ENCODE measurements at regions not wholly inside any gene's neighbourhood (a gene's known extent, or its start where the extent isn't known, plus 50 kb on each side); places are given as distances from the start of the nearest gene placed in this dataset.
A peak's percentile ranks its signal among the peaks of the same experiment; 100 is the strongest.

- H3K27ac ChIP-seq = no peak overlapping the region
- intact Hi-C loops (cut with DNase I) = no loop called here
- TF ChIP-seq CTCF (IDR thresholded peaks at IDR 0.05) = no peak
- H3K4me1 ChIP-seq = peaks cover 4 to 16% of the 10 kb centered on the region in 2 donors
- no peaks in the 10 kb centered on the region for H3K9me3 ChIP-seq
- H3K4me3 ChIP-seq = no peak overlapping the region
- no peaks in the 10 kb centered on the region for H3K27me3 ChIP-seq
- no peaks in the 10 kb centered on the region for H3K36me3 ChIP-seq
- DNase-seq (ENCODE audit: low spot score in 2 of 2) = no peak
Measured at GRCh38 chr2:41985573-41986095, 62.2 kb upstream of the PKDCC start.

GRCh38 chr2:41989501-41990180 is 58.2 kb upstream of the PKDCC start:
- Histone ChIP-seq H3K36me3 (no peaks in the 10 kb centered on the region), H3K9me3 (no peaks in the 10 kb centered on the region), H3K27me3 (no peaks in the 10 kb centered on the region), H3K27ac (peak overlapping the region; percentile 84 to 94), H3K4me3 (no peak overlapping the region), H3K4me1 (peaks cover 8 to 21% of the 10 kb centered on the region in 2 donors)
- intact Hi-C loops (cut with DNase I) = loop anchor here (2.0 kb wide), 1 partner anchor 23 kb away; no protein-coding TSS in a partner anchor
- no peak for TF ChIP-seq CTCF (IDR thresholded peaks at IDR 0.05)
- DNase-seq (ENCODE audit: low spot score in 2 of 2) = no peak

DNA sequence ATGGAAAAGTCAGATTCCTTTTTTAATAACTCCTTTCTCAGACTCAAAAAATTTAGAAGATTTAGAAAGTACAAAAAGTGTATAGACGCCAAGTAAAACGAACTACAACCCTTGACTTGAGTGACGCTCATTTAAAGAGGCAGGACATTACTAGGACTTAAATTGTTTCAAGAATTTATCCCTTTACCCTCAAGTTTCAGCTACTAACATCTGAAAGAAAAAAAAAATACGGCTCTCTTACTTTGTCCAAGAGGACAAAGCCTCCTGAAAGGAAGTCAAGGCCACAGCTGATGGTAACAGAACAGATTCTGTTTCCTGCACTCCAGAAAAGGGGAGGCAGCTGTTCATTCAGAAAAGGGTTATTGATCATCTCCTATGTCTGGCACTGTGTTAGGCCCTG is 57.6 kb upstream of the PKDCC start:
- H3K27me3 ChIP-seq = no peaks in the 10 kb centered on the region
- no peak for TF ChIP-seq CTCF (IDR thresholded peaks at IDR 0.05)
- H3K27ac ChIP-seq = peak overlapping the region; percentile 84 to 94
- intact Hi-C loops (cut with DNase I) = no loop called here
- no peaks in the 10 kb centered on the region for H3K9me3 ChIP-seq
- H3K4me1 ChIP-seq = peaks cover 8 to 21% of the 10 kb centered on the region in 2 donors
- H3K4me3 ChIP-seq = no peak overlapping the region
- no peak for DNase-seq (ENCODE audit: low spot score in 2 of 2)
- no peaks in the 10 kb centered on the region for H3K36me3 ChIP-seq

DNA sequence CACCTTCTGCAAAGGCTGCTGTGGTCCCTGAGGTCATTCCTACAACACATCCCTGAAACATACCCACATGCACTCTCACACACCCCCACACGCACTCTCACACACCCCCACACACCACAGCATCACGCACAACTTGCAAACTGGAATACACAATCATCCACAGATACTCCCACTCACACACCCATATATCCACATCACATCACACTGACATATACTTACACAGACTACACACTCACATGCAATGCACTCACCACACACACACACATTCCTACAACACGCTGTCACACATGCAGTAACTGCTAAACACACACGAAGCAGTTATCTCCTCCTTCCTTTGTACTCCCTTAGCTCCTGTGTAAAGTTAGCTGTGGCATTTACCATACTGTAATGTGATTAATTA is 57.1 kb upstream of the PKDCC start:
- TF ChIP-seq CTCF (IDR thresholded peaks at IDR 0.05) = no peak
- peaks cover 8 to 21% of the 10 kb centered on the region in 2 donors for H3K4me1 ChIP-seq
- no peaks in the 10 kb centered on the region for H3K27me3 ChIP-seq
- no peak for DNase-seq (ENCODE audit: low spot score in 2 of 2)
- peak overlapping the region; percentile 84 to 94 for H3K27ac ChIP-seq
- intact Hi-C loops (cut with DNase I) = no loop called here
- no peak overlapping the region for H3K4me3 ChIP-seq
- no peaks in the 10 kb centered on the region for H3K9me3 ChIP-seq
- no peaks in the 10 kb centered on the region for H3K36me3 ChIP-seq

DNA sequence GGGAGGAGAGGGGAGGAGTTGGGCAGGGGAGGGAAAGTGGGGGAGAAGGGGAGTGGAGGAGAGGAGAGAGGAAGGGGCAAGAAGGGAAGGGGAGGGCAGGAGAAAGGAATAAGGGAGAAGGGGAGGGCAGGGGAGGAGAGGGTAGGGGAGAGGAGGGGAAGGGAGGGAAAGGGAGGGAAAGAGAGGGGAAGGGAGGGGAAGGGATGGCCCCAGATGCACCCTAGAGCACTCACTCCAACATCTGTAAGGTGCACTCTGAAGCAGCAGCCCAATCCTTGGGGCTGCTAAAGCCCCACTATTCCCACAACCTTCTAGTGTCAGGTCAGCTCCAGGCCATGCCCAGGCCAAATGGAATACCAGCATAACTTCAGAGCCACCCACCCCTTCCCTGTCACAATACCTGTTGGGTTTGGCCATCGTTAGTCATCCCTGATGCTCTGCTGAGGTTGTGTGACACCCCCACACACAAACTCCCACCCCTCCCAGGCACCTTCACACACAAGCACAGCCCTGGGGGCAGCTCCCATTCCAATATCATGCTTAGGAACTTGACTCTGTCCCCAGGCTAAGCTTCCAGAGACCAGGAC is 55.7 kb upstream of the PKDCC start:
- Histone ChIP-seq H3K27ac (no peak overlapping the region), H3K9me3 (no peaks in the 10 kb centered on the region), H3K4me1 (peaks cover 8 to 21% of the 10 kb centered on the region in 2 donors), H3K27me3 (no peaks in the 10 kb centered on the region), H3K4me3 (no peak overlapping the region), H3K36me3 (no peaks in the 10 kb centered on the region)
- no peak for TF ChIP-seq CTCF (IDR thresholded peaks at IDR 0.05)
- DNase-seq (ENCODE audit: low spot score in 2 of 2) = no peak
- intact Hi-C loops (cut with DNase I) = no loop called here

Data from ascending aorta (tissue), 2 donors.